ENCODE measurements at regions not wholly inside any gene's neighbourhood (a gene's known extent, or its start where the extent isn't known, plus 50 kb on each side); places are given as distances from the start of the nearest gene placed in this dataset.
"Not testable (repeated sequence)": the region's sequence is repeated elsewhere in the genome, so short reads cannot be mapped to it uniquely, and the experiment has no call there.

- TF ChIP-seq CTCF (conservative IDR thresholded peaks at IDR 0.05; ENCODE audit: low read depth, low read length) = no peak
- no peak overlapping the region for H3K4me3 ChIP-seq (ENCODE audit: low read depth, low read length)
- no peak for DNase-seq (ENCODE audit: low read depth)
Observed at GRCh38 chr13:55963934-55964333, 1176.8 kb upstream of the PRR20A start.

GRCh38 chr13:55967055-55967454 lies 1173.7 kb upstream of the PRR20A start:
- DNase-seq (ENCODE audit: low read depth) = no peak
- no peak overlapping the region for H3K4me3 ChIP-seq (ENCODE audit: low read depth, low read length)
- no peak for TF ChIP-seq CTCF (conservative IDR thresholded peaks at IDR 0.05; ENCODE audit: low read depth, low read length)

- H3K4me3 ChIP-seq (ENCODE audit: low read depth, low read length) = no peak overlapping the region
- no peak for TF ChIP-seq CTCF (conservative IDR thresholded peaks at IDR 0.05; ENCODE audit: low read depth, low read length)
- no peak for DNase-seq (ENCODE audit: low read depth)
Observed at GRCh38 chr13:55977436-55977835, 1163.3 kb upstream of the PRR20A start.

- no peak for DNase-seq (ENCODE audit: low read depth)
- TF ChIP-seq CTCF (conservative IDR thresholded peaks at IDR 0.05; ENCODE audit: low read depth, low read length) = no peak
- H3K4me3 ChIP-seq (ENCODE audit: low read depth, low read length) = no peak overlapping the region
Observed at GRCh38 chr13:55981381-55981780, 1159.3 kb upstream of the PRR20A start.

GRCh38 chr13:55984026-55984425 lies 1156.7 kb upstream of the PRR20A start:
- not testable (repeated sequence) for H3K4me3 ChIP-seq (ENCODE audit: low read depth, low read length); DNase-seq (ENCODE audit: low read depth)

- DNase-seq (ENCODE audit: low read depth) = no peak
- no peak for TF ChIP-seq CTCF (conservative IDR thresholded peaks at IDR 0.05; ENCODE audit: low read depth, low read length)
Observed at GRCh38 chr13:55990631-55991030, 1150.1 kb upstream of the PRR20A start.

GRCh38 chr13:55991666-55992065 lies 1149.1 kb upstream of the PRR20A start:
- DNase-seq (ENCODE audit: low read depth) = no peak
- no peak overlapping the region for H3K4me3 ChIP-seq (ENCODE audit: low read depth, low read length)
- no peak for TF ChIP-seq CTCF (conservative IDR thresholded peaks at IDR 0.05; ENCODE audit: low read depth, low read length)

More at GRCh38 chr13:55990631-55991030, 1150.1 kb upstream of the PRR20A start:
- no peak overlapping the region for H3K4me3 ChIP-seq (ENCODE audit: low read depth, low read length)

- no peak overlapping the region for H3K4me3 ChIP-seq (ENCODE audit: low read depth, low read length)
- no peak for TF ChIP-seq CTCF (conservative IDR thresholded peaks at IDR 0.05; ENCODE audit: low read depth, low read length)
- DNase-seq (ENCODE audit: low read depth) = no peak
Observed at GRCh38 chr13:55992145-55992544, 1148.6 kb upstream of the PRR20A start.
